GM20431 (cell line): ENCODE measurements at regions not wholly inside any gene's neighbourhood (a gene's known extent, or its start where the extent isn't known, plus 50 kb on each side); places are given as distances from the start of the nearest gene placed in this dataset.
"Not testable (repeated sequence)": the region's sequence is repeated elsewhere in the genome, so short reads cannot be mapped to it uniquely, and the experiment has no call there.

Source experiments
- in situ Hi-C: fragments of 300-500 bp; cut with MseI, MboI; formaldehyde crosslinking; loops from one replicate; pipeline ENCODE4 v1.15.0; 2020; ENCODE audit warnings: low sequenced_read_pairs; ENCODE audit not compliant: unreplicated experiment

- in situ Hi-C loops = no loop called here
Measured at GRCh38 chr5:96117771-96118651, 156.4 kb upstream of the ELL2 start.

DNA sequence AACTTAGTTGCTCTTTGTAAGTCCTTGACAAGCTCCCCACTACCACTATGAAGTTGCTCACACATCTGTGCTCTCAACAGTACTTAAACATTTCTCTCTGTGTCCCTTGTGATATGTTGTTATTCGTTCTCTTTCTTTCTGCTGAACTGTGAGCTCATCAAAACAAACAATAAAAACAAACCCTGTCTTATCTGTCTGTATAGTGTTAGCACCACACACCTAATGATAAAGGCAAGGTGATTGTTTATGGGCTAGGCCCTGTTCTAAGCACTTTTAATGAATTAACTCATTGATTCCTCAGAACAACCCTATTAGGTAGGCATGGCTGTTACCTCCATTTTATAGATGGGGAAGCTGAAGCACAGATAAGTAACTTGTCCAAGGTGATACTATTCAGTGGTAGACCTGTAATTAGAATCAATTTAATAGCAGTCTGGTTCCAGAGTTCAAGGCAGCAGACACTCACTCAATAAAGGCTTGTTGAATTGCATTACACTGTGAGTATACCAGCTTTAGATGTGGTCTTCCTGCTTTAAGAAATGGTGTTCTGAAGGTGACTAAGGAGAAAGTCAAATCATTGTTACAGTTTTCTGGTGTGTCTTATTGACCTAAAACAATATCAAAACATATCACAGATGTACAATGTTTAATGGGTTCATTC lies 153.6 kb upstream of the ELL2 start:
- in situ Hi-C loops = no loop called here

DNA sequence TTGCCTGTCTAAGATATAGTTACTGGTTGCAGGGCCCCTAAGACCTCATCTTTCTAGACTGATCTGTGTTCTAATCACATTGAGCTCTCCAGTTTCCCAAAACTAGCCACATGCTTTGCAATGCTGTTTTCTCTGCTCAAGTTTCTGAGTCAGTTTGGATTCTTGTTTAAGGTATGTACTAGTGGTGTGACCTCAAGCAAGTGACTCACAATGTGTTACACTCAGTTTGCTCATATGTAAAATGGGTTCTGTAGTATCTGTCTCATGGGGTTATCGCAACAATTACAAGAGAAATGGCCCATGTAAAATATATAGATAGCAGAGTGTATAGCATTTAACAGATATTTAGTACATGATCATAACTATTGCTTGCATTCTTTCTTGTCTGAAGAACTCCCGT lies 153.1 kb upstream of the ELL2 start:
- in situ Hi-C loops = no loop called here

DNA sequence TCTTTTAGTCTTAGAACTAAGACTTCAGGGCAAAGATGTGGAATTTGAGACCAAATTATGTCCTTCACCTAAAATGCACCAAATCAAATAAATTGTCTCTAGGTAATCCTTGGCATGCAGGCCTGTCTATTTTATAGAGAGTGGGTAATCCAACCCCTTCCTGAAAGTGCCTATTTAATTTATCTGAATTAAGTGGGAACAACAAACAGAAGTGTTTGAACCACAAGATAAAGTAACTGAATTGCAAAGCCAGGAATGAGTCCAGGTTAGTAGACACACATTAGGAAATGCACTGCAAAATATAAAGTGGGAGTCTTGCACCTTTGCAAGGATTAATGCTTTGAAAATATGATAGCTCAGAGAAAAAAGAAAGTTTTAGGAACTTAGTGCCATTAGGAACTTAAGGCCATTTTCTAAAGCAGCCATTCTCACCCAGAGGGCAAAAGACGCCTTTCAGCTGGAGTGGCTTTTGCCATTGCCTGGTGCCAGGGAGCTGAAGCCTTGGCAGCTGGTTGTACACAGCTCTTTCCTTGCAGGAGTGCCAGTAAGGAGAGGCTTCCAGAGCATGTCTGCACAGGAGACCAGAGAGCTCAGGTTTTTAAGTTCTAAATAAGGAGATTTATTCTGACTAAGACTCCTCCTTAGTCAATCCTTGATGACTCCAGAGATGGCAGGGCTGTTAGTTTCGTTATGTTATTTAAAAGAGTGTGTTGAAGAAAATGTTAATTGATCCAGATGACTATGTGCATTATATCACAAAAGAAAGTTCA lies 151.7 kb upstream of the ELL2 start:
- in situ Hi-C loops = no loop called here

DNA sequence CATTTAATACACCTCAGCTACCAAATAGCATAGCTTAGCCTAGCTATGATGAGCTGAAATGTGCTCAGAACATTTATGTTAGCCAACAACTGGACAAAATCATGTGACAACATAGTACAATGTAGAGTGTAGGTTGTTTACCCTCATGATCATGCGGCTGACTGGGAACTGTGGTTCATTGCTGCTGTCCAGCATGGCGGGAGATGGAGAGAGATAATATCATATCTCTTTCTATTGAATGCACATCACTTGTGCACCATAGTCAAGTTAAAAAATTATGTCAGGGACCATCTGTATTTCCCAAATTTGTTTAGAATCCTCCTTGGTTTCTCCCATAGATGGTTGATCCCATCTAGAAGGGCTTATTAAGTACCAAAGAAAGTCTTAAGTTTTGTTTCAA lies 151.1 kb upstream of the ELL2 start:
- in situ Hi-C loops = no loop called here

DNA sequence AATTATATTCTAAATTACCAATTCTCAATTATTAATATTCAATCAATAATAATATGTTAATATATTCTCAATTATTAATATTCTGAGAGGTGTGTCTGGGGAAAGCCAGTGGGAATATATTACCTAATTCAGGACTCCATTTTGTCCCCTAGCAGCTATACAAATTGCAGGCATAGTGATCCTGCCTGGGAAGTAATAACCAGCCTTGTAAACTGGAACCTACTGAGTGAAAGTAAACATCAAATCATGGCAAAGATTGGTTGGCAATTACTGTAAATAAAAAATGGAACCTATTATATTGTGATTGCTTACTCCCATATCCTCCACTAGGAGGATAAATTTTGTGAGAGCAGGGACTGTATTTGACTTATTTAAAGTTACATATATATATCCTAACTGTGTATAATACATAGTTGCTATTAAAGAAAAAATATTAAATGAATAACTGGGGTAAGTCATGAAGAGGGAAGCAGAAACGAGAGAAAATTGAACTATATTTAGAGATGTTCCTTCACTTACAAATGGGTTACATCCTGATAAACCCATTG lies 150.5 kb upstream of the ELL2 start:
- in situ Hi-C loops = no loop called here

- in situ Hi-C loops = no loop called here
Measured at GRCh38 chr5:96111080-96111756, 149.6 kb upstream of the ELL2 start.

- in situ Hi-C loops = no loop called here
Measured at GRCh38 chr5:96110300-96110699, 148.6 kb upstream of the ELL2 start.

GRCh38 chr5:96108629-96109028 lies 147.0 kb upstream of the ELL2 start:
- in situ Hi-C loops = not testable (repeated sequence)

- in situ Hi-C loops = not testable (repeated sequence)
Measured at GRCh38 chr5:96103829-96104228, 142.2 kb upstream of the ELL2 start.

GRCh38 chr5:96101358-96102089 lies 139.9 kb upstream of the ELL2 start:
- in situ Hi-C loops = no loop called here

DNA sequence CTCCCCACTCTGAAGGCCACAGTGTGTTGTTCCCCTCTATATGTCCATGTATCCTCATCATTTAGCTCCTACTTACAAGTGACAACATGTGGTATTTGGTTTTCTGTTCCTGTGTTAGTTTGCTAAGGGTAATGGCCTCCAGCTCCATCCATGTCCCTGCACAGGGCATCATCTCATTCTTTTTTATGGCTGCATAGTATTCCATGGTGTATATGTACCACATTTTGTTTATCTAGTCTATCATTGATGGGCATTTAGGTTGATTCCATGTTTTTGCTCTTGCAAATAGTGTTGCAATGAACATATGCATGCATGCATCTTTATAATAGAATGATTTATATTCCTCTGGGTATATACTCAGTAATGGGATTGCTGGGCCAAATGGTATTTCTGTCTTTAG lies 135.8 kb upstream of the ELL2 start:
- in situ Hi-C loops = not testable (repeated sequence)

DNA sequence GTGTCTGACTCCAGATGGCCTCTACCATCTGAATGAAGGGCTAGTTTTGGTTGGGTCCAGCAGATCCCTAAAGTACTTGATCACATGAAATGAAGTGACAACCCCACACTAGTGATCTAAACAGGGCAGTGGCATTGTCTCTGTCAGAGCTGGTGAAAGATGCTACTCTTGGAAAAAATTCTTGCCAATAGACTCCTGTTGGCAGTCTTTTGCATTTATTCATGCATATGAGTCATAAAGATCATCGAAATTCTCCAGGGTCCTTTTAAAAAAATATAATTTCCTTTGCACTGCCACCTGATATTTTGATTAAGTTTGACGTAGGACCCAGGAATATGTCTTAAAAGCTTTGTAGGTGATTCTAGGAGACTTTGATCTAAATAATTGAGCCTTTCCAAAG lies 135.1 kb upstream of the ELL2 start:
- in situ Hi-C loops = no loop called here

DNA sequence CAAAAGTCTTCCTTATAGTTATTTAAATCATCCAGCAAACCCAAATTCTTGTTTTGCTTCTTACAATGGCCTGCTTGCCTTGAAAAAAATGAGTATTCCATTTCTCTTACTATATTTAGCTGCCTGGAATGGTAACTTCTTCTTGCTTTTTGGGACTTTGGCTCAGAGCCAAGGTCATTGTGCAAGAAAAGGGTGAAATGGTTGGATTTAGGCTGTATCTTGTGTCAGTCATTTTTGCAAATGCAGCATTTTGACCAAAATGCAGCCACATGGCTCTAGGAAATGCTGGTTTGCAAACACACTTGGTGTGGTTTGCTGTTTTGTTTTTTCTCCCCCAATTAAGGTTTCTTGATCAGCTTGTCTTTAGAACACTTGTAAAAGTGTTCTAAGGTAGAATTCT lies 133.3 kb upstream of the ELL2 start:
- in situ Hi-C loops = no loop called here

GRCh38 chr5:96093890-96094381 lies 132.3 kb upstream of the ELL2 start:
- in situ Hi-C loops = no loop called here

GRCh38 chr5:96093340-96093739 lies 131.7 kb upstream of the ELL2 start:
- in situ Hi-C loops = no loop called here

- in situ Hi-C loops = no loop called here
Measured at GRCh38 chr5:96091874-96092273, 130.2 kb upstream of the ELL2 start.

DNA sequence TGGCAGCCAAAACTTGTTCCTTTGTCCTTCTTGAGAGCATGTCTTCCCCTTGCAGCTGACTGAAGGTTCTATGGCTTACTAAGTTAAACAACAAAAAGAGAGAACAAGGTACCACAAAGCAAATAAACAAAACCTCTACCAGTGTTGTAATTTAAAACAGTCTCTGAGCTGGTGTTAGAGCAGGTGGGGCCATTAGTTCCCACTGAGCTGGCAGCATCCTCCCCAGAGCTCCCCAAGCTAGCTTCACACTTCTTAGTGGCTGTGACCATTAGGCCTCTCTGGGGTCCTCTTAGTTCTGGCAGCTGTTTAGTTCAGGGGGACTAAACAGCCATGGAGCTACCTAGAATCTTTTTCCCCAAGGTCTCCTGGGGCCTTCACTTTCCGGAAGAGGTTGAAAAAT lies 128.6 kb upstream of the ELL2 start:
- in situ Hi-C loops = no loop called here
